Suprapubic skin (tissue), 3 donors: ENCODE measurements at regions not wholly inside any gene's neighbourhood (a gene's known extent, or its start where the extent isn't known, plus 50 kb on each side); places are given as distances from the start of the nearest gene placed in this dataset.

Experiments used
- CTCF ChIP-seq, 2 donors: fragments of 200-600 bp in 1 of 2; fragments of 450-650 bp in 1 of 2; sonication (generic) in 1 of 2; IDR thresholded peaks; one replicate each; pipeline ENCODE4 v1.5.1; 2016 to 2019; ENCODE audit warnings: antibody characterized with exemption in 2 of 2, mild to moderate bottlenecking in 1 of 2, moderate library complexity in 1 of 2
- POLR2AphosphoS5 ChIP-seq, 3 donors: sonication (generic); formaldehyde crosslinking; IDR thresholded peaks; one replicate each; pipeline ENCODE4 v1.6.1; 2017; ENCODE audit warnings: antibody characterized with exemption in 3 of 3

- TF ChIP-seq CTCF (IDR thresholded peaks at IDR 0.05) (peak in 1 of 2 donors; percentile 15), POLR2AphosphoS5 (IDR thresholded peaks at IDR 0.05) (no peak)
These were observed 256.3 kb downstream of the CENPC start for GRCh38 chr4:67288964-67289363.
